ENCODE measurements at regions not wholly inside any gene's neighbourhood (a gene's known extent, or its start where the extent isn't known, plus 50 kb on each side); places are given as distances from the start of the nearest gene placed in this dataset.

GRCh38 chr10:118865998-118866693, 111.4 kb upstream of the CACUL1 start:
- DNase-seq, result peak; percentile 26 to 27
- TF ChIP-seq POLR2A (IDR thresholded peaks at IDR 0.05), result no peak
- TF ChIP-seq, protein P1, sequence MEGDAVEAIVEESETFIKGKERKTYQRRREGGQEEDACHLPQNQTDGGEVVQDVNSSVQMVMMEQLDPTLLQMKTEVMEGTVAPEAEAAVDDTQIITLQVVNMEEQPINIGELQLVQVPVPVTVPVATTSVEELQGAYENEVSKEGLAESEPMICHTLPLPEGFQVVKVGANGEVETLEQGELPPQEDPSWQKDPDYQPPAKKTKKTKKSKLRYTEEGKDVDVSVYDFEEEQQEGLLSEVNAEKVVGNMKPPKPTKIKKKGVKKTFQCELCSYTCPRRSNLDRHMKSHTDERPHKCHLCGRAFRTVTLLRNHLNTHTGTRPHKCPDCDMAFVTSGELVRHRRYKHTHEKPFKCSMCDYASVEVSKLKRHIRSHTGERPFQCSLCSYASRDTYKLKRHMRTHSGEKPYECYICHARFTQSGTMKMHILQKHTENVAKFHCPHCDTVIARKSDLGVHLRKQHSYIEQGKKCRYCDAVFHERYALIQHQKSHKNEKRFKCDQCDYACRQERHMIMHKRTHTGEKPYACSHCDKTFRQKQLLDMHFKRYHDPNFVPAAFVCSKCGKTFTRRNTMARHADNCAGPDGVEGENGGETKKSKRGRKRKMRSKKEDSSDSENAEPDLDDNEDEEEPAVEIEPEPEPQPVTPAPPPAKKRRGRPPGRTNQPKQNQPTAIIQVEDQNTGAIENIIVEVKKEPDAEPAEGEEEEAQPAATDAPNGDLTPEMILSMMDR (IDR thresholded peaks at IDR 0.05), result no peak
- no peaks in the 10 kb centered on the region for H3K27me3 ChIP-seq
- no peaks in the 10 kb centered on the region for H3K36me3 ChIP-seq
- H3K4me3 ChIP-seq (replicated peaks in 1 of 3), result no peak overlapping the region
- 21 to 22% methylated on average over 6 of the region's 6 CpGs for WGBS, 2 donors
- H3K27ac ChIP-seq, result peak overlapping the region; percentile 82 to 90 (median 84)
- no peaks in the 10 kb centered on the region for H3K9me3 ChIP-seq
- H3K4me1 ChIP-seq, result peaks cover 42 to 55% of the 10 kb centered on the region in 2 donors
- intact Hi-C loops (cut with DNase I), result no loop called here

- Histone ChIP-seq H3K27ac (peak overlapping the region; percentile 77 to 84 (median 82)), H3K4me3 (replicated peaks in 1 of 3) (no peak overlapping the region), H3K27me3 (no peaks in the 10 kb centered on the region), H3K4me1 (peaks cover 56 to 71% of the 10 kb centered on the region in 2 donors), H3K9me3 (no peaks in the 10 kb centered on the region), H3K36me3 (no peaks in the 10 kb centered on the region)
- DNase-seq, result no peak
- intact Hi-C loops (cut with DNase I), result no loop called here
- TF ChIP-seq, protein P1 (IDR thresholded peaks at IDR 0.05), result no peak
- no peak for TF ChIP-seq POLR2A (IDR thresholded peaks at IDR 0.05)
- 93 to 96% methylated on average over 3 of the region's 3 CpGs for WGBS, 2 donors
Observed at GRCh38 chr10:118867768-118868167, 113.0 kb upstream of the CACUL1 start.

GRCh38 chr10:118868589-118868988, 113.8 kb upstream of the CACUL1 start:
- Histone ChIP-seq H3K27ac (peak overlapping the region in 2 of 3 donors; percentile 82 to 84), H3K4me1 (peaks cover 63 to 80% of the 10 kb centered on the region in 2 donors), H3K4me3 (replicated peaks in 1 of 3) (no peak overlapping the region), H3K9me3 (no peaks in the 10 kb centered on the region), H3K36me3 (no peaks in the 10 kb centered on the region), H3K27me3 (no peaks in the 10 kb centered on the region)
- peak; percentile 33 to 34 for DNase-seq
- WGBS, 2 donors, result 52 to 68% methylated on average over 5 of the region's 5 CpGs
- intact Hi-C loops (cut with DNase I), result no loop called here
- TF ChIP-seq POLR2A (IDR thresholded peaks at IDR 0.05), result no peak
- TF ChIP-seq, protein P1 (IDR thresholded peaks at IDR 0.05), result no peak

DNA sequence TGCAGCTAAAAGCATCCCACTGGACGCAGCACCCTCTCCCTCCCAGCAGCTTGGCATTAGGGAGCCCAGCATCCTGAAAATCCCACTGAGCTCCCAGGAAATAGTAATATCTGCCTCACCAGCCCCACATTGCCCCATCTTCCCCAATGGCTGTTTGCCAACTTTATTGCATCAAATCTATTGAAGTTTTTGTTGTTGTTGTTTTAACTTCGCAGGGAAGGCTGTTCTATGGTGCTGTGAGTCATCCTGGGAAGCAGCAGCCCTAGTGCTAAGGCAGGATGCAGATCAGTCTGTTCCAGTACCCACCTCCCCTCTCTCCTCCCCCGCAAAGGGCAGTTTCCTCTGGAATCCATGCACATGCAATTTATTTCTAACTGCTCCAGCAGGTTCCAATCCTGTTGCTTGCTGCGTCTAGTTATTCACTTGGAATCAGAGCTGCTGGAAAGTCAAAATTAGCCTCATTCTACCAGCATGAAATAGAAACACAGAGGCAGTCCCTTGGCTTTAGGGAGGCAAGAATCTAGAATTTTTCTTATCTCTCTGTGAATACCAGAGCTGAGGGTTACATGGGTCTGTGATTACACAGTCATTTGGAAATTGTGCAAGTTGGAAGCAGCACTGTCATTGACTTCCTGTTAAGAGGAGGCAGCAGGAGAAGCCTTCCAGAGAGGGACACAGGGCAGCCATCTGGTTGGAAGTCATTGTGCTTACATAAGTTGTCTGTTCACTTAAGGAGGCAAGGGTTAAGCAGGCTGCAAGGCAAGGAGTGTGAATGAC, 115.9 kb upstream of the CACUL1 start:
- TF ChIP-seq, protein P1 (IDR thresholded peaks at IDR 0.05), result no peak
- no peak for TF ChIP-seq POLR2A (IDR thresholded peaks at IDR 0.05)
- intact Hi-C loops (cut with DNase I), result no loop called here
- 26 to 31% methylated on average over 4 of the region's 4 CpGs for WGBS, 2 donors

More for the DNA sequence above, 115.9 kb upstream of the CACUL1 start:
- DNase-seq, result peak; percentile 78 to 79
- peak overlapping the region; percentile 71 to 83 (median 82) for H3K27ac ChIP-seq
- peaks cover 59 to 82% of the 10 kb centered on the region in 2 donors for H3K4me1 ChIP-seq
- H3K36me3 ChIP-seq, result no peaks in the 10 kb centered on the region
- no peaks in the 10 kb centered on the region for H3K9me3 ChIP-seq
- H3K27me3 ChIP-seq, result no peaks in the 10 kb centered on the region
- no peak overlapping the region for H3K4me3 ChIP-seq (replicated peaks in 1 of 3)

Data from thyroid gland (tissue), 4 donors.